ENCODE measurements at regions not wholly inside any gene's neighbourhood (a gene's known extent, or its start where the extent isn't known, plus 50 kb on each side); places are given as distances from the start of the nearest gene placed in this dataset.

DNA sequence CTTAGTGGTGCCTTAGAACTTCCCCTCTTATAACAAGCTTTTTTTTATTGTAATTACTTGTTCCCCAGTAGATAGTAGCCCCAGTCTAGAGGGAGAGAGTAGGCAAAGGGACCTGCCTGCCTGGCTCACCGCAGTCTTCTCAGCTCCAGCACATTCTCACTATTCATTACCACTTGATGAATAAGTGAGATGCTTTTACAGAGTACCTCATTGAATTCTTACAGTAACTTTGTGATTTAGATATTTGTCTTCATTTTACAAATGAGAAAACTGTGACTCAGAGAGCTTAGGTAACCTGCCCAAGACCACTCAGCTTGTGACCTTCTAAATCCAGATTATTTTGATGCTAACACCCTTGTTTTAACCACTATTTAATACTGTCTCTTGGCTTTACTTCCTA, 77.8 kb downstream of the CHRNA1 start:
- TF ChIP-seq CTCF (IDR thresholded peaks at IDR 0.05): no peak
- TF ChIP-seq REST (IDR thresholded peaks at IDR 0.05; ENCODE audit: insufficient read depth in 1 of 2, low read depth in 2 of 2, low read length in 1 of 2): no peak
- no peak for TF ChIP-seq POLR2AphosphoS5 (IDR thresholded peaks at IDR 0.05; ENCODE audit: low read depth, low read length)
- no peak for TF ChIP-seq TCF7L2 (IDR thresholded peaks at IDR 0.05; ENCODE audit: low read depth, low read length)
- no peak for TF ChIP-seq SIN3A (IDR thresholded peaks at IDR 0.05; ENCODE audit: borderline replicate concordance, insufficient read depth, low read depth, low read length)
